Thymus (tissue), 11 donors: ENCODE measurements at regions not wholly inside any gene's neighbourhood (a gene's known extent, or its start where the extent isn't known, plus 50 kb on each side); places are given as distances from the start of the nearest gene placed in this dataset.

Experiments used
- DNase-seq, 9 donors: peaks; one replicate each; pipeline ENCODE4 v3.0.0-alpha.2; 2013; ENCODE audit warnings: low spot score in 9 of 9, low read depth in 6 of 9, missing footprints in 1 of 9
- H3K27ac ChIP-seq, 2 donors: one replicate each; pipeline ENCODE4 v1.5.1; 2013; ENCODE audit warnings: control low read depth in 1 of 2, low read depth in 1 of 2, low read length in 1 of 2, mild to moderate bottlenecking in 1 of 2, moderate library complexity in 1 of 2
- H3K27me3 ChIP-seq, 2 donors: one replicate each; pipeline ENCODE4 v1.5.1; 2013; ENCODE audit warnings: low read length in 1 of 2; ENCODE audit not compliant: control insufficient read depth in 2 of 2, insufficient read depth in 1 of 2
- H3K36me3 ChIP-seq, 2 donors: one replicate each; pipeline ENCODE4 v1.5.1; 2013; ENCODE audit warnings: low read length in 1 of 2, mild to moderate bottlenecking in 1 of 2, moderate library complexity in 1 of 2; ENCODE audit not compliant: control insufficient read depth in 2 of 2, insufficient read depth in 2 of 2
- H3K4me1 ChIP-seq, 2 donors: one replicate each; pipeline ENCODE4 v1.5.1; 2013; ENCODE audit warnings: low read length in 2 of 2; ENCODE audit not compliant: control insufficient read depth in 2 of 2, insufficient read depth in 2 of 2
- H3K4me3 ChIP-seq, 2 donors: one replicate each; pipeline ENCODE4 v1.5.1; 2013; ENCODE audit warnings: low read length in 2 of 2, control low read depth in 1 of 2, mild to moderate bottlenecking in 1 of 2
- H3K9me3 ChIP-seq, 2 donors: one replicate each; pipeline ENCODE4 v1.5.1; 2013; ENCODE audit warnings: low read length in 1 of 2, mild to moderate bottlenecking in 1 of 2; ENCODE audit not compliant: control insufficient read depth in 2 of 2, insufficient read depth in 1 of 2
- WGBS: extraction: QIAGEN DNeasy Blood & Tissue Kit; methylation state at CpG from one replicate; pipeline ENCODE4 v1.1.7; 2013; 5-methylcytosine and 5-hydroxymethylcytosine counted together
- donor health status: healthy.

DNA sequence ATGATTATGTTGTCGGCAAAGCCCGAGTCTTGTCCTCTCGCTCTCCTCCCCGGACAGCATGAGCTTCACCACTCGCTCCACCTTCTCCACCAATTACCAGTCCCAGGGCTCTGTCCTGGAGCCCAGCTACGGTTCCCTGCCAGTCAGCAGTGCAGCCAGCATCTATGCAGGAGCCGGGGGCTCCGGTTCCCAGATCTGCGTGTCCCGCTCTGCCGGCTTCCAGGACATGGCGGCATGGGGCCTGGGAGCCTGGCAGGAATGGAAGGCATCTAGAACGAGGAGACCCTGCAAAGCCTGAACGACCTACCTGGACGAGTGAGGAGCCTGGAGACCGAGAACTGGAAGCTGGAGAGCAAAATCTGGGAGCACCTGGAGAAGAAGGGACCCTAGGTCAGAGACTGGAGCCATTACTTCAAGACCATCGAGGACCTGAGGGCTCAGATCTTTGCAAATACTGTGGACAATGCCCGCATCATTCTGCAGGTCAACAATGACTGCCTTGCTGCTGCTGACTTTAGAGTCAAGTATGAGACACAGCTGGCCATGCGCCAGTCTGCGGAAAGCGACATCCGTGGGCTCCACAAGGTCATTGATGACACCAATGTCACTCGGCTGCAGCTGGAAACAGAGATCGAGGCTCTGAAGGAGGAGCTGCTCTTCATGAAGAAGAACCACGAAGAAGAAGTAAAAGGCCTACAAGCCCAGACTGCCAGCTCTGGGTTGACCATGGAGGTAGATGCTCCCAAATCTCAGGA, 101.3 kb upstream of the MAN2A1 start:
- 98% methylated on average over 25 of the region's 25 CpGs for WGBS
- DNase-seq, result no peak
- Histone ChIP-seq H3K27ac (no peak overlapping the region), H3K36me3 (no peaks in the 10 kb centered on the region), H3K4me1 (peaks cover 10 to 12% of the 10 kb centered on the region in 2 donors), H3K27me3 (no peaks in the 10 kb centered on the region), H3K4me3 (no peak overlapping the region), H3K9me3 (no peaks in the 10 kb centered on the region)

DNA sequence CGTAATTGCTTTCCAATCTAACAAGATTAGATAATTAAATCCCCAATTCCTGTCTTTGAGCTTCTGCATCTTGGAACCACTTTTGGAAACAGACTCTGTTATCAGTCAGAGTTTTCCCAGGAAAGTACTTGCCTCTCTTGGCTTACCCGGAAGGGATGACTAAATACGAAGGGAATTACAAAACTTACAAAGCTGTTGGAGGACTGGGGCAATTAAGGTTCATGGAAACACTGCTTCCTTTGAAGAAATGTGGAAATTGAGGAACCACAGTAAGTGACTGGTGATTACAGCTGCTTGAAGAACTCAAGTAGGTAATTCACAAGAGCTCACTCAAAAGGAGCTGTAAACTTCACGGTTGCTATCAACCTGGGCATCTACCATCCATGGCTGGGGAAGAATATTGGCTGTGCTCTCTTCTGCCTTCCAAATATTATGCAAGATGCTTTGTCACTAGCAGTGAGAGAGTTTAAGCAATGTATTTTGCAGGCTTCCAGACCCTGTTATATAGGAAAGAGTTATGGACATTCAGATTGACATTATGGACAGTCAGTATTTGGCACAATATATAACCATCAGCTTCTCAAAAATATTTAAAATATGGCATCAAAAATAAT, 104.6 kb upstream of the MAN2A1 start:
- Histone ChIP-seq H3K9me3 (no peaks in the 10 kb centered on the region), H3K27ac (no peak overlapping the region), H3K27me3 (no peaks in the 10 kb centered on the region), H3K4me3 (no peak overlapping the region), H3K4me1 (peaks cover 0 to 5% of the 10 kb centered on the region in 2 donors), H3K36me3 (no peaks in the 10 kb centered on the region)
- WGBS, result 84% methylated on average over 4 of the region's 4 CpGs
- no peak for DNase-seq

DNA sequence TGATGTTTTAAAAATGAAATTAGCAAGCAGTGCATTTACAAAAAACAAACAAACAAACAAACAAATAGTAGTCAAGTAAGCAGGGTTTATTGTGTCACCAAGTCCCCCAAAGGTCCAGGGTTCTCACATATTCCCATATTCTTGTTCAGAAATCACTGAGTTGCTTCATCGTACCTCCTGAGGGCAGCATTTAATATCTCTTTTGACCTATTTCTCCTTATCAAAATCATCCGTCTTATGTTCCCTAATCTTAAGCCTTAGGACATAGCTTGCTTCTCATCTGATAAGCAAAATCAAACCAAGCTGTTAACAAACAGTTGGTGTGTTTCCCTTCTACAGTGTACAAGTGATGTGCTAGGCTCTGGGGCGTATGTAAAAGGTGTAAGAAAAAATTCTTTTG, 109.5 kb upstream of the MAN2A1 start:
- DNase-seq, result no peak
- 95% methylated on average over 3 of the region's 3 CpGs for WGBS
- no peak overlapping the region for H3K27ac ChIP-seq

DNA sequence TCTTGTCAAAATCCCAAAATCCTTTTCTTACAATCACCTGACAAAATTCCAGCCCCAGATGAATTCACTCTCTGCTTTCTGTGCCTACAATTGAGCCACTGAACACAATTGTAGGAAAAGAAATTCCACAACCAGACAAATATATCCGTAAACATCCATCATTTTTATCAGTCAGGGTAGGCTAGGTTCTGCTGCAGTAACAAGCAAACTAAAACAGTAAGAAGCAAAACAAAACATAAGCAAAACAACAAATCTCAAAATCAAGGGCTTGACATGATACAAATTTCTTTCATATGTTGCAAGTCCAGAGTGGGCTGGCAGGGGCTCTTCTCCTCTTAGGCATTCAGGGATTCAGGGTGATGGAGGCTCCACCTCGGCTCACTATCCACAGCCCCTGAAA, 114.2 kb upstream of the MAN2A1 start:
- Histone ChIP-seq H3K4me3 (no peak overlapping the region), H3K4me1 (no peaks in the 10 kb centered on the region), H3K27ac (no peak overlapping the region), H3K9me3 (no peaks in the 10 kb centered on the region), H3K36me3 (no peaks in the 10 kb centered on the region), H3K27me3 (no peaks in the 10 kb centered on the region)
- no peak for DNase-seq
- WGBS, result 95% methylated on average over 2 of the region's 2 CpGs

More for the DNA sequence above, 109.5 kb upstream of the MAN2A1 start:
- Histone ChIP-seq H3K9me3 (no peaks in the 10 kb centered on the region), H3K4me3 (no peak overlapping the region), H3K36me3 (no peaks in the 10 kb centered on the region), H3K4me1 (peaks cover 0 to 2% of the 10 kb centered on the region in 2 donors), H3K27me3 (no peaks in the 10 kb centered on the region)

DNA sequence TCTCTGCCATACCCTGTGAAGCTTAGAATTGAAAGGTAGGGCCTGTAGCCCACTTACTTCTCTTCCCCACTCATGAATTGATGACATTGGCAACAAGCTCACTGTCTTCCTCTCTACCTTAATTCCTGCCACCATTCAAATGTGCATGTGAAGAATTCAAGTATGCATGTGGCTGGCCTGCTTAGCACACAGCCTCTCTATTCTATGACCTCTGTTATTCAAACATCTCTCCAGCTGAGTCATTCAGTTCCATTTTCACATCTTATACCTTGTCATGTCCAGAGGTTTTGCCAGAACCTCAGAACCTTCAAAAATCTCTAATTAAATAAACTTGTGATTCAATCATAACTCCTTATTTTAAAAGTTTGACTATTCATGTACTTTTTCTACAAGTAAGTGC, 114.7 kb upstream of the MAN2A1 start:
- no peak for DNase-seq
- no peaks in the 10 kb centered on the region for H3K4me1 ChIP-seq
- H3K27me3 ChIP-seq, result no peaks in the 10 kb centered on the region
- no peaks in the 10 kb centered on the region for H3K9me3 ChIP-seq
- no peak overlapping the region for H3K4me3 ChIP-seq
- H3K36me3 ChIP-seq, result no peaks in the 10 kb centered on the region
- H3K27ac ChIP-seq, result no peak overlapping the region

DNA sequence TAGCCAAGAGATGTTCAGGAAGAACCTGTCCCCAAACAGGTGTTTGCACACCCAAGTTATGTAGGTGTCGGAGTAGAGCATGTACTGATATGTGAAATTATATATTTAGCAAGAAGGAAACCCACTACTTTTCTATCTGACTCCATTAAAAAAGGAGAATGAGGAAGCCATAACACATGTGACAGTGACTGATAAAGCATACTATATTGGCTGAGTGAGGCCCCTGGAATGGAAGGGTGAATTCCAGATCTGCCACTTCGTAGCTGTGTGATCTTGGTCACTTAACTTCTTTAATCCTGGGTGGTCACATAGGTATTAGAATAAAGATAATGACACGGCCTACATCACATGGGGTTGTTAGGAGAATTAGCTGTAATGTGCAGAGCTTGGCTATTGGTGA, 116.0 kb upstream of the MAN2A1 start:
- H3K27me3 ChIP-seq, result no peaks in the 10 kb centered on the region
- 90% methylated on average over 3 of the region's 3 CpGs for WGBS
- no peaks in the 10 kb centered on the region for H3K4me1 ChIP-seq
- H3K9me3 ChIP-seq, result no peaks in the 10 kb centered on the region
- no peaks in the 10 kb centered on the region for H3K36me3 ChIP-seq
- no peak overlapping the region for H3K27ac ChIP-seq
- H3K4me3 ChIP-seq, result no peak overlapping the region
- DNase-seq, result no peak

DNA sequence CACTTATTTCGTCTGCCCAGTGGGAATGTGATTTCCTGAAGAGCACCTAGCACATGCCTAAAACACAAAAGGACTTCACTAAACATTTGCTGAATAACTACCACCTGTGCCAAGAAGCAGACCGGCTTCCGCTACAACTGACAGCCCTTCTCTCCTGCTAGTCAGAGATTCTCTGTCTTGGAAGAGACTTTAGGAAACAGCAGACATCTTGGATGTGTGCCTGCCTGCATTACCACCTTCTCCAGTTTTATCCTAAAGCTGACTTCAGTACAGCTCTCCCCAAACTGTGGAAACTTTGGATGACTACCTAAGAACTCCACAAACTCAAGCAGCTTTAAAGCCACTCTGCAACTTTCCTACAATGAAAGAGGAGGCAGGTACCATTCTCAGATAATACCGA, 116.5 kb upstream of the MAN2A1 start:
- WGBS, result 97% methylated on average over 4 of the region's 4 CpGs
- H3K27me3 ChIP-seq, result no peaks in the 10 kb centered on the region
- no peak overlapping the region for H3K27ac ChIP-seq
- no peaks in the 10 kb centered on the region for H3K36me3 ChIP-seq
- H3K4me3 ChIP-seq, result no peak overlapping the region
- H3K9me3 ChIP-seq, result no peaks in the 10 kb centered on the region
- DNase-seq, result no peak
- no peaks in the 10 kb centered on the region for H3K4me1 ChIP-seq

DNA sequence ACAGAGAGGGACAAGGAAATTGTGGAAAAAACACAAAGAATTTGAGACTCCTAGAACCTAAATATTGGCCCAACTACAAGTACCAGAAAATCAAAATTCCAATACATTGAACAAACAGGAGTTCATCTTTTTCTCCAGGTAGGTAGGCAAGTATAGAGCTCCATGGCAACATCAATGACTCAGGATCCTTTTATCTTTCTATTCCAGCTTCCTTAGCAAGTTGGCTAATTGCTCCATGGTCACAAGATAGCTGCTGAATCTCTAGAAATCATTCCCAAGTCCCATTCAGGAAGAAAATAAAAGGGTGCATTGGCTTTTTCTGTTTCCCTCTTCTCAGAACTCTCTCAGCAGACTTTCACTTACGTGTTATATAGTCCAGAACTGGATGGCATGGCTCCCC, 117.9 kb upstream of the MAN2A1 start:
- Histone ChIP-seq H3K4me3 (no peak overlapping the region), H3K9me3 (no peaks in the 10 kb centered on the region), H3K36me3 (no peaks in the 10 kb centered on the region), H3K27me3 (no peaks in the 10 kb centered on the region), H3K4me1 (no peaks in the 10 kb centered on the region), H3K27ac (no peak overlapping the region)
- 92% methylated on average over 1 of the region's 1 CpG for WGBS
- DNase-seq, result no peak

DNA sequence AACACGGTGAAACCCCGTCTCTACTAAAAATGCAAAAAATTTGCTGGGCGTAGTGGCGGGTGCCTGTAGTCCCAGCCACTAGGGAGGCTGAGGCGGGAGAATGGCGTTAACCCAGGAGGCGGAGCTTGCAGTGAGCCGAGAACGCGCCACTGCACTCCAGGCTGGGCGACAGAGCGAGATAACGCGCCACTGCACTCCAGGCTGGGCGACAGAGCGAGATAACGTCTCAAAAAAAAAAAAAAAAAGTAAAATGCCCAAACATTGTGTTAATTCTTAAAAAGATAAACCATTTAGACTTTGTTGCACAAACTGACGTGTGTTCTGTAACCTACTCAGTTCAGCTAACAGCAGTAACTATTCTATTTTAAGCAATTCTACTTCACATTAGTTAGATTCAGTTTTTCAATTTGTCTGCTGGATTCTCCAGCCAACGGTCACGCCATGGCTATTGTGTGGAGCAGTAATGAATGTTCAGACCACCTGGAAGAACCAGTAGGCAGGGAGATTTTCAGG, 119.3 kb upstream of the MAN2A1 start:
- no peaks in the 10 kb centered on the region for H3K4me1 ChIP-seq
- DNase-seq, result no peak
- H3K27ac ChIP-seq, result no peak overlapping the region
- H3K4me3 ChIP-seq, result no peak overlapping the region
- no peaks in the 10 kb centered on the region for H3K27me3 ChIP-seq
- 96% methylated on average over 20 of the region's 20 CpGs for WGBS
- no peaks in the 10 kb centered on the region for H3K9me3 ChIP-seq
- no peaks in the 10 kb centered on the region for H3K36me3 ChIP-seq
